GM18861 (cell line): ENCODE measurements at regions not wholly inside any gene's neighbourhood (a gene's known extent, or its start where the extent isn't known, plus 50 kb on each side); places are given as distances from the start of the nearest gene placed in this dataset.

Experiments
- ATAC-seq: cut with Tn5 transposase; IDR thresholded peaks from one replicate; pipeline ENCODE4 v1.9.1; 2021; ENCODE audit not compliant: unreplicated experiment

GRCh38 chr12:107396991-107397390, 288.6 kb upstream of the PWP1 start:
- ATAC-seq, result no peak

GRCh38 chr12:107397890-107398500, 287.6 kb upstream of the PWP1 start:
- no peak for ATAC-seq

GRCh38 chr12:107399046-107399445, 286.6 kb upstream of the PWP1 start:
- ATAC-seq, result no peak

DNA sequence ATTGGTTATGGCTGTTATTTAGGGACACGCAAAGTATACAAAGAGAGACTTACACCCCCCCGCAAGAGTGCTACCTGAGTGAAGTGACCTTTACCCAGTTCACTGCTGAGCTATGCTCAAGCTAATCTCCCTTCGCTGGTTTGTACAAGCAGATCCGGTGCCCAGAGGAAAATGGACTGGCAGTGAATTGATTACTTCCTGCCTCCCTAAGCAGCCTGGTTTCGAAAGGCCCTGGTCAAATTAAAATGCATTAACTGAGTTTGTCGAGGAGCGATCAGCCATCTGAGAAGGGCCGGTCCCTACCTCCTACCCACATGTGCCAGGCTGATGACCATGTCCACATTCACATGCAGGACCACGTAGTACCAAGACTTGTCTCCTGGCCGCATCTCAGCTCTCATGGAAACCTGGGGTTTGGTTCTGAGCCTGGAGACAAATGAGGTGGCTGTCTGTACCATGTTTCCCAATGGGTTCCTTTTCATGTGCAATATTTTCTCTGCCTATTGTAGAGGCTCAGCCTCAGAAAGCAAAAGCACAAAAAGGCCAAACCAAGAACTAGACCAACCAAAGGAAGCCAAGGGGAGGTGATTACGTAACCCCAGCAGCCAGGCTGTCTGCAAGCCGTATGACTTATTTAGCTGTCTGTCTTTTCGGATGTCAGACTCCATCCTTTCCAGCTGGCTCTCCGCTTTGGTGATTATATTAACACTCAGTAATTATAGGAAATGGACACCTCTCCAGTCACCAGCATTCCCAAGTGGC, 284.7 kb upstream of the PWP1 start:
- no peak for ATAC-seq

DNA sequence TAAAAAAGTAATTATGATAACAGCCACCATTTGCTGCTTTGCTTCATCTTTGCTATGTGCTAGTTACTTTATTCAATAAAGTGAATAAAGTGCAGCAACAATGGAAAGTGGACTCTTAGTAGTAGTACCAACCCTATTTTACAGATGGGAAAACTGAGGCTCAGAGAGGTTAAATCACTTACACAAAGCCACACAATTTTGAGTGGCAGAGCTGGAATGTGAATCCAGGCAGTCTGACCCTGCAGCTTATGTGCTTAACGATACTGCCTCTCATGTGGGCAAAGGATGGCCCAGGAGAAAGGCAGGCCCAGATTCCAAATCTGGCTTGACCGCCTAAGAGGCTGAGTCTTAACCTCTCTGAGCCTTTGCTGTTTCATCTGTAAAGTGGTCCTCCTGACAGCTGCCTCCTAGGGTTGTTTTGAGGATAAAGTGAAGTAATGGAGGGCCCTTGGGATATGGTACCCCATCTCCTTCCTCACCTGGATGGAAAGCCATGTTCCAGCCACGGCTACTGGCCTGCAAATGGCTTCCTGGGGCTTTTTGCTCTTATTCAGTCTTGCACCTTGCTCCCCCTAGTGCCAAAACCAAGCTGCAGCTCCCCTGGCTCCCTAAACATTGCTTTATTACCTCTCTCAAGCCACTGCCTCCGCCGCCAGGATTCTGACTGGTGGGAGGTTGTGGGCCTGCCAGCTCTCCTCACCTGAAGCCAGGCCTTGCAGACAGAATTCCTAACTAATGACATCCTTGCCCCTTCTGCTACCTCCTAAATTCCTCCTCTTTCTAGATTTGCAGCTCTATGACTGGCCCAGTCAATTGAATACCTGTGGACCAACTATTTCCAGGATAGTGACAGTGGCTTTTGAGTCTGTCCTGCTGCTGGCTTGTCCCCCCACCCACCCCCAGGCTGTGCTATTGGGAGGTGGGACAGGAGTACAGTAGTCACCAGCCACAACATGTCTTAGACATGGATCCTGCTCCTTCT, 283.3 kb upstream of the PWP1 start:
- no peak for ATAC-seq

GRCh38 chr12:107404981-107405380, 280.6 kb upstream of the PWP1 start:
- ATAC-seq, result no peak

DNA sequence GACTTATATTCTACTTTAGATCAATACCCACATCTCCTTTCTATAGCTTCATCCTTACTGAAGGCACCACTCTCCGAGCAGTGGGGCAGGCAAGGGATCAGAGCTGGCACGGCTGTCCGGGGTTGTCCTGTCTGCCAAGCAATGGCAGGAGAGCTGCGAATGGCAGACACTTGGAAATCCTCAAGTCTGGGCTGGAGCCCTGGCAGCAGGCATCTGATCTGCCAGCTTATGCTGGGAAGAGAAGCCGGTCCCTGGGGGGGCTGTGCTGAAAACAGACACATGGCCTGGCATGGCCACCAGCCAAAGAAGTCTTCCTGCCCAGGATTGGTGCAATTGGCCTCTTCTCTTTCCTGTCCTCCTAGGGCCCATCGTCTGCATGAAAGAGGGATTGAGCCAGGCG, 280.2 kb upstream of the PWP1 start:
- no peak for ATAC-seq

DNA sequence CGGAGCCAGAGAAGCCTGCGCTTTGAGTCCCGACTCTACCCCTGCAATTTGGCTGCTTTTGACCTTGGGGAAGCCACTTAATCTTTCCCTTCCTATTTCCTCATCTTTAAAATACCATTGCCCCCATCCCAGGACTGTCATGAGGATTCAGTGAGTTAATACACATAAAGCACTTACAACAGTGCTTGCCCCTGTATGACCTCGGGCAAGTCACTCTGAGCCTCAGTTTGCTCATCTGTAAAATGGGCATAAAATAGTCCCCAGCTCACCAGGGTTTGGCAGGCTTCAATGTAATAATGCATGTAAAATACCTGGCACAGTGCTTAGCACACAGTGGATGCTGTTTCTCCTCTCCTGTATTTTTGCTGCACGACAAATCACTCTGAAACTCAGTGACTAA, 278.7 kb upstream of the PWP1 start:
- ATAC-seq, result no peak

- ATAC-seq, result no peak
Observed at GRCh38 chr12:107411792-107412535, 273.6 kb upstream of the PWP1 start.

DNA sequence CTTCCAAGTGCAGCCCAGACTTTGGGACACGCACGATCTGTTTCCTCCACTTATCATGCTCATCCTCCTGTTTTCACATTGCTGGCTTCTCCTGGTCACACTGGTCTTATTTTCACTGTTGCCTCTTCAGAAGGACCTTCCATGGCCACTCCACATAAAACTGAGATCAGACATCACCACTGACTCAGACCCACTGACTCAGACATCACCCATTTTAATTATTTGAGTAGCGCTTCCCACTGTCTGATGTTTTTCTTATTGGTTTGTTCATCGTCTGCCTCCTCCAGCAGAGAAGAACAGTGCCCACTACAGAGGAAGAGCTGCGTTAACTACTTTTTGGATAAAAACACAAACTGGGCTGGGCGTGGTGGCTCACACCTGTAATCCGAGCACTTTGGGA, 270.5 kb upstream of the PWP1 start:
- ATAC-seq, result no peak

DNA sequence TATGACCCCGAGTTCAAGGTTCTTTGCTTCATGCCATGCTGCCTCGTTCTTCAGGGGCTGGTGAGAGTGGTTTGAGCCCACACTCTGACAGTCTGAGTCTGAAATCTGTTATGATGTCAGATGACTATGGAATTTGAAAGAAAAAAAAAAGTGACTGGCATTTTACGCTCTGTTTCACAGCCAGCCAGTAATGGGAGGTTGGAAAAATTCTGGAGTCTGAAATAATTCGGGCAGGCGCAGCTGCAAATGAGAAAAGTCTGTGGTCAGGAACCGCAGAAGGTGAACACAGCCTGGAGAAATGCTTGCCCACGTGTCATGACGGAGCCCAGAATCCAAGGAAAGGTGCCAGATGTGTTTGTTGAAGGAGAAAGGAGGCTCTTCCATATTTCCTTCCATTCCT, 269.8 kb upstream of the PWP1 start:
- ATAC-seq, result no peak

- no peak for ATAC-seq
Observed at GRCh38 chr12:107417004-107417403, 268.6 kb upstream of the PWP1 start.

- ATAC-seq, result no peak
Observed at GRCh38 chr12:107418981-107419380, 266.6 kb upstream of the PWP1 start.

- ATAC-seq, result no peak
Observed at GRCh38 chr12:107423531-107423930, 262.1 kb upstream of the PWP1 start.

DNA sequence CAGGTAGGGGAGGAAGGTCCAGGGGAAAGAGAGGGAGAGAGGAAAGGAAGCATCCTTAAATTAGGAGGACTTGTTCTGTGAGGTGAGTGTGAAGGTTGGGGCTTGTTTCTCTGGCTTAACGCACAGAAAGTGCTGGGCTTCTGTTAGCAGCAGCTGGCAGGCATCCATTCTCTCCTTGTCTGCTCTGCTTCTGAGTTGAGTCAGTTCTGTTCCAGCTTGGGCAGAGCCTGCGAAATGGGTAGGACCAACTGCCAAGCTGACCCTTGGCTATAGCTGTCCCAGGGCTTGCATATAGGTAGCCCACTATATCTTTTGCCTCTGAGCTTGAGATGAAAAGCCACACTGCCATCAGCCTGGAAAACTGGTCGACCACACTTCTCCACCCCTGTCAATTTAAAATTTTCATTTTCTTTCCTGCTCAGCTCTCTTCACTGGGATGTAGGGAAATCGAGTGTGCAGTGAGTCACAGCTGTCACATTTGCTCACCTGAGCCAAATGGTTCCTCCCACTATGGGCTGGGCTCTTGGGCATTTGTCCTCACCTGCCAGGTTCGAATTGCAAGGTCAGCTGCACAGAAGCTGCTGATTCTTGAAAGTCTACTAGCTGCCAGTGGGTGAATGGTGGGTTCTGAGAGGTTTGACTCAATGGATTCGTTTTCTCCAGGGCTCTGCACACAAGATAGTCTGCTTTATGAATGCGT, 256.4 kb upstream of the PWP1 start:
- ATAC-seq, result no peak

DNA sequence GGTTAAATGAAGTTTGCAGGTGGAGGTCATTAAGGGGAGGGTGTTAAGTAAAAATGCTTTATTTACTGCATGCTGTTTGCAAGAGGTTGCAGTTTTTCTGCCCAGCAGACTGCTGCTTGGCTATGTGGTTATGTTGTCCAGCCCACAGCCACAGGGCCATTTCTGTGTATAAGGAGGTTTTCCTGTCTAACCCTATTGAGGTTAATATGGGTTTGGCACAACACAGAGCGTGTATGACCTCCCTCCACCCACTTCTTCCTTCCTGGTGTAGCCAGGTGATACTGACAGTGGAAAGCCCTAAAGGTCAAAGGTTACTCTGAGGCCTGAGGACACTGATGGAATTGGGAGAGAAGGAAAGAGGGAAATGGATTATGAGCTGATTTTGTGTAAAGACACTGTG, 253.7 kb upstream of the PWP1 start:
- ATAC-seq, result no peak

DNA sequence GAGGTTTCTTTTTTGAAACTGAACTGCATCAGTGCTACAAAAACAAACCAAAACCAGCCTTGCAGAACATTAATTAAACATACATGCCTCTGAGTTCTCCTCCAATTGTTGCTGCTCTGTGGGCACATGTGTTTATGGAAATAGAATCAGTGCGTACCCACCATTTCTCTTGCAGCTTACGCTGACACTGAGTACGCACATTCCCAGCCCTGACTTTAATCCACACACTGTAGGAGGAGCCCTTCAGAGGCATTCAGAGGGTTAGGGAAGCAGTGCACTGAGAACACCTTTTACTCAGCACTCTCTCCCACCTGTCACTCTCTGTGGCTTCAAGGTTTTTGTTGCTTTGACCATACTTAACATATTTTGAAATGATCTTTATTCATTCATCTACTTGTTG, 250.5 kb upstream of the PWP1 start:
- no peak for ATAC-seq

DNA sequence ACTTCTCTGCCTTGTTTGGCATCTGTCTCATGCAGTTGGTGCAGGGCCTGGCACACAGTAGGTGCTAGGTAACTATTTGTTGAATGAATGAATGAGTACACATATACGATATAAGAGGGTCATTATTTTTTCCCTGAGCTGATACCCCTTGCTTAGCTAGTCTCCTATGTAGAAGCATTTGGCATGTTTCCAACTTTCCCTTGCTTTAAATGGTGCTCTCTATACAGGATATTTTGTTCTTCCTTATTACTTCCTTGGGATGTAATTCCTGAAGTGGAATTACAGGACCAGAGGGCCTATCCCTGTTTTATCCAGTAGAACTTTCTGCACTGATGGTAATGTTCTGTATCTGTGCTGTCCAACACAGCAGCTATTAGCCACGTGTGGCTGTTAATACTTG, 250.1 kb upstream of the PWP1 start:
- ATAC-seq, result no peak

DNA sequence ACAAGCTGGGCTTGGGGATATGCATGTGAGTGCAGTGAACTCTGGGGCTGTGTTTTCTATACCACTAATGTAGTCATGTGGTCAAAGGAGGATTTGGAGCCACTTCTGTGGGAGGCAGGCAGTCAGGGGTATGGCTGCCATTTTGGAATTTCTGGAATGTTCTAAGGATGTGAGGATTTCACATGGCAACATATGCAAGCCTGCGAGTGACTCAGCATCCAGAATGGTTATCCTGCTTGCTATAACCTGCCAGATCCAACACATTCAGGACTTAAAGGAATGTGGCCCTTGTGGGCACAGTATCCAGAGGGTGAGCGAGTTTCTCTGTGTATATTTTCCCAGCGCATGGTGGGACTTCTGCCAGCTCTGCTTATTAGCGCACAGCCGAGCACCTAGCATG, 249.2 kb upstream of the PWP1 start:
- ATAC-seq, result no peak

DNA sequence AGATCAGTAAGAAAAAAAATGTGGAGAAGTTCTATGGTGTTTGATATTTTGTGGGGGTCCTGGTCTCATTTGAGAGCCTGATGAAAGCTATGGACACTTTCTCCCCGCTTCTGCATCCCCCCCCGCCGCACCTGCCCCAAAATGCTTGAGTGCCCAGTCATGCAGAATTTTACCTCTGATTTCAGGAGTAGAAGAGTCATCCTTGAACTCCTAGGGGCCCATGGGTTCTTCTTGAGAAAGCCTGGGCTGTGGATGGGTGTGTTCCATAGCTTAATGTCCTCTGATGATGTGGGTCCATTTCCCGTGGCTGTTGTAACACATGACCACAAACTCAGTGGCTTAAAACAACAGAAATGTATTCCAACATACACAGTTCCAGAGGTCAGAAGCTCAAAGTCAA, 248.8 kb upstream of the PWP1 start:
- no peak for ATAC-seq
